ENCODE measurements at regions not wholly inside any gene's neighbourhood (a gene's known extent, or its start where the extent isn't known, plus 50 kb on each side); places are given as distances from the start of the nearest gene placed in this dataset.

DNA sequence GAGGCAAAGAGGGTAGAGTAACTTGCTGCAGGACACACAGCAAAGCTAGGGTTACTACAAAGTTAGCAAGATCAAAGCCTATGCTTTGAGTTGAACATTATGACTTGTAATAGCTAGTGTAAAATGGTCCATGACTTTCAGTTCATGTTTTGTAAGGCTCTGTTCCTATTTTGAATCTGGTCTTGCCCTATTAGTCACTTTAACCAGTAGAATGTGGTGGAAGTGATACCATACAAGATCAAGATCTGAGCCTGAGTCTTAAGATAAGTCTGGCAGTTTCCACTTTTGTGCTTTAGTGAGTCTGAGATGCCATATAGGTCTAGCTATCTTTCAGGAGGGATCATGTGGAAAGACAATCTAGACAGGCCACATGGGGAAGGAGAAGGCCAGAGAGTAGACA is 282.1 kb upstream of the BRINP3 start:
- TF ChIP-seq POLR2A (IDR thresholded peaks at IDR 0.05) (no peak), POLR2AphosphoS5 (IDR thresholded peaks at IDR 0.05; ENCODE audit: insufficient read depth in 1 of 2, low read depth in 1 of 2) (no peak)
- TF ChIP-seq, protein P1, sequence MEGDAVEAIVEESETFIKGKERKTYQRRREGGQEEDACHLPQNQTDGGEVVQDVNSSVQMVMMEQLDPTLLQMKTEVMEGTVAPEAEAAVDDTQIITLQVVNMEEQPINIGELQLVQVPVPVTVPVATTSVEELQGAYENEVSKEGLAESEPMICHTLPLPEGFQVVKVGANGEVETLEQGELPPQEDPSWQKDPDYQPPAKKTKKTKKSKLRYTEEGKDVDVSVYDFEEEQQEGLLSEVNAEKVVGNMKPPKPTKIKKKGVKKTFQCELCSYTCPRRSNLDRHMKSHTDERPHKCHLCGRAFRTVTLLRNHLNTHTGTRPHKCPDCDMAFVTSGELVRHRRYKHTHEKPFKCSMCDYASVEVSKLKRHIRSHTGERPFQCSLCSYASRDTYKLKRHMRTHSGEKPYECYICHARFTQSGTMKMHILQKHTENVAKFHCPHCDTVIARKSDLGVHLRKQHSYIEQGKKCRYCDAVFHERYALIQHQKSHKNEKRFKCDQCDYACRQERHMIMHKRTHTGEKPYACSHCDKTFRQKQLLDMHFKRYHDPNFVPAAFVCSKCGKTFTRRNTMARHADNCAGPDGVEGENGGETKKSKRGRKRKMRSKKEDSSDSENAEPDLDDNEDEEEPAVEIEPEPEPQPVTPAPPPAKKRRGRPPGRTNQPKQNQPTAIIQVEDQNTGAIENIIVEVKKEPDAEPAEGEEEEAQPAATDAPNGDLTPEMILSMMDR (IDR thresholded peaks at IDR 0.05): no peak

Data from vagina (tissue), 2 donors.